ENCODE measurements at regions not wholly inside any gene's neighbourhood (a gene's known extent, or its start where the extent isn't known, plus 50 kb on each side); places are given as distances from the start of the nearest gene placed in this dataset.
A peak's percentile ranks its signal among the peaks of the same experiment; 100 is the strongest.
"Not testable (repeated sequence)": the region's sequence is repeated elsewhere in the genome, so short reads cannot be mapped to it uniquely, and the experiment has no call there.

DNA sequence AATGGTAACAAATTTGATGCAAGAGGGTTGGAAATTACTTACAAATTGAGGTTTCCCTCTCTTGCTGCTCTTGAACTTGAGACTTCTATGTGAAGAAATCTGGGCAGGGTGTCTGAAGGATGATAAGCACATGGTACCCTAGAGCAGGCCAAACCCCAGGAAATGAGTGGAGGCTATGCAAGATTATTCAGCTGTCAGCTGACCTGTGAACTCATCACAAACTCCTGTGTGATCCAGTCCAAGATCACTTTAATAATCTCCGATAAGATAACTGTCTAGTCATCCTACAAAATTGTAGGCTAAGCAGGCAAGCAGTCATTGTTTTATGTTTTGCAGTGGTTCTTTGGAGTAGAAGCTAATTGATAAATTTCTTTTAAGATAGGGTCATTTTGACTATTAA lies 213.1 kb downstream of the BTBD3 start:
- DNase-seq = no peak

DNA sequence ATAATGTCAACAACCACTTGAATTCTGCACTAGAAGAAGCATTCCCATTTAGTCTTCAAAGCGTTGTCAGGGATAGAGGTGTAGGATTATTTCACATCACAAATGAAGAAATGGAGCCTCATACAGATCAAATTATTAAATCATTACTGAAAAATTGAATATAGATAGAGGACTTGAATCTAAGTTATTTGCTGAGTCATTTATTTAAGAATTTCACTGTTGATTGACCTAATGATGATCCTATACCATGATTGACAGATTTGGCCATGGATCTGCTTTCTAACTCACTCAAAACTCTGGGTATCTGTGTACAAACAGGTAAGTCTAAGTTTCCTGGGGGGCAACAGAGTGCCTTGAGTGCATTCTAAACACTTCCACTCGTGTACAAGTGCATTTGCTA lies 215.9 kb downstream of the BTBD3 start:
- DNase-seq = no peak

GRCh38 chr20:12145951-12146350 lies 228.3 kb downstream of the BTBD3 start:
- not testable (repeated sequence) for DNase-seq

- no peak for DNase-seq
Observed at GRCh38 chr20:12152996-12153395, 235.3 kb downstream of the BTBD3 start.

DNA sequence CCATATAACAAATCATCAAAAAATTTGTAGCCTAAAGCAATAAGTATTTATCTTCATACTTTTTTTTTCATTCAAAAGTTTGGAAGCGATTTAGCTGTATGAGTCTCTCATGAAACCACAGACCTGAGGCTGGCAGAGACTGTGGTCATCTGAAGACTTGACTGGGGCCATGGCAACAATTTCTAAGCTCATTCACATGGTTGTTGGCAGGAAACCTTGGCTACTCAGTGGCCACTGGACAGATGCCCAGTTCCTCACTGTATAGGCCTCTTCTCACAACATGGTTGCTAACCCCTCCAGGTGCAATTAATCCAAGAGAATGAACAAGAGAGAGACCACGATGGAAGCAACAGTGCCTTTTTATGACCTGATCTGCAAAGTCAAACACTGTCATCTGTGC lies 235.9 kb downstream of the BTBD3 start:
- DNase-seq = no peak

DNA sequence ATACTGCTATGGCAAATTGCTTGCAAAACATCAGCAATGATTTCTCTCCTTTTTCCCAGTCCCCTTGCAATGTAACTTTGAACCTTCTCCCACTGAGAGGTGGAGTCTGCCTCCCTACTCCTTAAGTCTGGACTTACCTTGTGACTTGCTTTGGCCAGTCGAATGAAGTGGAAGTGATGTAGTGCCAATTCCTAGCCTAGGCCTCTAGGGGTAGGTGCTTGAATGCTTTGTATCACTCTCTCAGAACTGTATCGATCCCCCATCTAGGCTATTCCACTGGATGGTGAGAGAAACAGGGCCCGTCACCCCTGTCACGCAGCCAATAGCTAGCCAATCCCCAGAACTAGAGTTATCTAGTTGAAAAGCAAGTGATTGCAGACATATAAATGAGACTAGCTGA lies 238.6 kb downstream of the BTBD3 start:
- no peak for DNase-seq

GRCh38 chr20:12159261-12159660 lies 241.6 kb downstream of the BTBD3 start:
- no peak for DNase-seq

- DNase-seq = no peak
Observed at GRCh38 chr20:12161734-12162133, 244.0 kb downstream of the BTBD3 start.

GRCh38 chr20:12166053-12166717 lies 248.5 kb downstream of the BTBD3 start:
- DNase-seq = no peak

DNA sequence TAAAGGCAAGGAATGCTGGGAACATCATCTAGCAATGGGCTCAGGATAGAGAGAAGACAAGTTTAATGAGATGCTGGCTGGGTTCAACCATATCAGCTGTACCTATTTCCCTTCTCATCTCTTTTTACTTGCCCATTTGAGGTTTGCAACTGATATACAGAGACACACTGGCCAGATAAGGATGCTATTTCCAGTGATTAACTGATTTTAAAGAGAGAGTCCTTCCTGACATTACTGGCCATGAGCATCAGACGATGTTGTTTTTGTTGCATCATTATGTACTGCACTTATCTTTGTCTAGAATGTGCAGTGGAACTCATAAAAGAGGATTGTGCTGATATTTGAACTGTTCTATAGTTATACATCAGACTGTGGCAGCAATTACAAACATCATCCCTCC lies 252.7 kb downstream of the BTBD3 start:
- DNase-seq = no peak

- no peak for DNase-seq
Observed at GRCh38 chr20:12171923-12172524, 254.3 kb downstream of the BTBD3 start.

DNA sequence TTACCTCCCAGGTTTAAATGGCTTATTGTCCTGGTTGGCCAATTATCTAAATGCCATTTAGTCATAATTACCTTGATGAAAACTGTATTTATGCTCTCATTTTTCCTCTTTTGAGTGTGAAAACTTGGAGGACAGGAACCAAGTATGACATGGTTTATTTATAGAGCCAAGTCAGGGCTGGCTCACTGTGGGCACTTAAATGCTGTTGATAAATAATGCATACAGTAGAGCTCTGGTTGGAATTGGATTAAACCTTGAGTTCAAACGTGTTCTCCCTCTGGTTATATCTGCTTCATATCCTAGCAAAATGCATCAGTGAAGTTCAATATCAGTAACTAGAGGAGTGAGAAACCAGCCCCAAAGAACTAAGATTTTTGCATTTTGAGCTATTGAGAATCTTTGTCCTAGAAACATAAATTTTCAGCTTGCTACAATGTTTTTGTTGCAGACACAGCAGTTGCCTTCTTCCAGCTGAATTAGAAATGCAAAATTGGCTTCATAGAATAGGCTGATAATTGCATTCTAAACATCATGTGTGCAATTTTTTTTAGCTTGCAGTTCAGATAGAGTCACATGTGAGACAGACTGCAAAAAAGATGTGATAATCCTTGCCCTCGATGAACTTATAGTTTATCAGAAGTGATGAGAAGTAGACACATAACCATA lies 255.8 kb downstream of the BTBD3 start:
- DNase-seq = no peak

DNA sequence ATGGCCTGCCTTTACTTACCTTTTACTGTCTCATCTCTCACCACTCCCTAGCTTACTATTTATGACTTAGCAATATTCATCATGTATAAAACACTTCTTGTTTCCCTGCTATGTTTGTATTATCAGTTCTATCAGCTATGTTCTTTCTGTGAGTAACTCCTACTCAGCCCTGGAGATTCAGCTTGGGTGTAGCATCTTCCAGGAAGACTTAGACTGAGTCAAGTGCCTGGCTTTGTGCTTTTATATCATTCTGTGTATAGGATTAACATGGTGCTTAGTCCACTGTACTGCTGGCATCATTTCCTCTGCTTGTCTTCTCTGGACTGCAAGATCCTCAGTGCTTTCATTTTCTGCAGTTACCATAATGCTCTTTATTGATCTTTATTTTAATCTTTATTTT lies 257.8 kb downstream of the BTBD3 start:
- no peak for DNase-seq

GRCh38 chr20:12177657-12178293 lies 260.1 kb downstream of the BTBD3 start:
- DNase-seq = no peak

GRCh38 chr20:12179692-12180091 lies 262.0 kb downstream of the BTBD3 start:
- DNase-seq = no peak

DNA sequence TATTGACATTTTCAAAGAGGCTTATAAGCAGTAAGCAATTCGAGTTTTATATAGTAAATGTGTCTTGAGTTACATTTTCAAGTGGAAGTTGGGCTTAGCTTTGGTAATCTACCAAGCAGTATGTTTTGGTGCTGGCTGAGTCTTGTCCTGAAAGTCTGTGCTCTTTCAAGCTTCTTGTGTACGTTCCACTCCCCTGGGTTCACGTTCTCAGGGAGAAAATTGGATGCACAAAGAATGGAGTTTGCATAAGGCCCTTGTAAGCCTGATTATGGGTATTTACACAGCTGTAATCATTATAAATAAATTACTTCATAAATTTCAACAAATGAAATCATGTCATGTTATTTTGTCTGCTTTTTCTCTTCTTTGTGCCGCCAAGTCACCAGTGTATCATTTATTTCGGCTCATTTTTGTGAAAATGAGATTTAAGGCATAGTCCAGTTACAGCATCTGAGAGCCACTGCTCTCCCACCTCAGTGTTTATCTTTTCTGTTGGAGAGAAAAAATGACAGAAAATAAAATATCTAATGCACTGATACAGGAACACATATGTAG lies 262.5 kb downstream of the BTBD3 start:
- no peak for DNase-seq

DNA sequence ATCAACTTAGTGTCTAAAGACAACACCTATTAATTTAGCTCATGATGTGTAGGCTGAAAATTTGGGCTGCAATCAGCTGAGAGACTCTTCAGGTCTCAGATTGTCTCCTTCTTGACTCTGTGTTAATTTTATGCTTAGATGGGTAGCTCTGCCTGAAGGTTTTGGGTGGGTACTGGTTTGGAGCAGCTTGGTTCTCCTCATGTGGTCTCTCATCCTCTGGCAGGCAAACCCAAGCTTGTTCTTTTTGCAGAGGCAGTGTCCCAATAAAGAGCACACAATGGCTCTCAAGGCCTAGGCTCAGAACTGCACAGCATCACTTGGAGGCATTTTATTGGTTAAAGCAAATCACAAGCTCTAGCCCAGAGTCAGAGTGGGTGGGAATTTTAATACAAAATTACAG lies 280.6 kb downstream of the BTBD3 start:
- no peak for DNase-seq

- DNase-seq = no peak
Observed at GRCh38 chr20:12199703-12200102, 282.0 kb downstream of the BTBD3 start.

DNA sequence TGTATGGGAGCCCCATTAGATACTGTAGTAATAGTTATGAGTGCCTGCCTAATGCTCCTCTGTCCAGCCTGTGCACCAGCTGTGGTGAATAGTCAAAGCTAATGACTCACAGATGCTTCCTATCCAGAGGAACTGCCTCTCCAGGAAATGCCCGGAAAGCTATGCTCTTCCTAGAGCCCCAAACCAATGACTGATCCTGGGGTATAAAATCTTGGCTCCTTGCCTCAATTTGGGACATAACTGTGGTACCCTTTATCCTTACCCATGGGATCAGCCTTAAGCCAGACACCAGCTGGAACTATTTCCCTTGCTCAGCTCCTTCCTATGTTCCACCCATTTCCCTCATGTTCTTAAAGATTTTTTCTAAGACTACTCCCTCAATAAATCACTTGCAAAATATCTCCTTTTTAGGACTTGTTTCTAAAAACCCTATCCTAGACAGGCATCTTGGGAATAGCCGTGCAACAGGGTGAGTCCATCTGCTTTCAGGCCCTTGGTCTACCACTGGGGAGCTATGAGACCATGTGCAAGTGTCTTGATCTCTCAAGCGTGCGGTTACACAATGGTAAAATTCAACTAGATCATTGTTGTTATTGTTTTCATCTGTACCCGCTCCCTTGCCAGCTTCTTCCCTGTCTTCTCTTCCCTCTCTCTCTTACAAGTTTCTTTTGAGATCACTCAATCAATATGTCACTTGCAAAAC lies 283.7 kb downstream of the BTBD3 start:
- DNase-seq = no peak

DNA sequence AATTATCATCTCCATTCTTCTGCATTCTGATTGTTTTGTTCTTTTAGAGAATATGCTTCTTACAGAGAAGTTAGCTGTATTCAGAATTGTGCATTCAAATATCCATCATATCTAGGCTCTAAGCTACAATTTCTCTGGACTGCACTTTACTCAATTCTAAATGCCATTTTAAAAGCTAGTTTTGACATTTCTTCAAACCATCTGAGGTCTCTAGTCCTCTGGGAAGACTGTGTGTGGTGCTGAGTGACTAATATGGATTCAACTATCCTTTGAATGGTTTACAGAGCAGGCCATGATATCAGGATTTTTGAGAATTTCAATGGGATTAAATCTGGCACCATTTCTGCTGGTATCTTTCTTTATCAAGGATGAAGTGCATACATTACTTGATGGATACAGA lies 285.7 kb downstream of the BTBD3 start:
- no peak for DNase-seq

DNA sequence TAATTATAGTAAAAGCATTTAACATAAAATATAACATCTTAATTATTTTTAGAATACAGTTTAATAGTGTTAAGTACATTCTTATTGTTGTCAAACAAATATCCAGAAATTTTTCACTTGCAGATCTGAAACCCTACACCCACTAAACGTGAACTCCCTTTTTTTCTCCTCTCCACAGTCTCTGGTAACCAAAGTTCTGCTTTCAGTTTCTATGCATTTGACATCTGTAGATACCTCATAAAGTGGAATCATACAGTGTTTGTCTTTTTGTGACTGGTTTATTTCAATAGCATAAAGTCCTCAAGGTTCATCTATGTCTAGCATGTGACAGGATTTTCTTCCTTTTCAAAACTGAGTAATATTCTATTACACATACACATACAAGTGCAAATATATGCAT lies 286.3 kb downstream of the BTBD3 start:
- DNase-seq = no peak

- DNase-seq = peak; percentile 6
Observed at GRCh38 chr20:12207875-12208274, 290.2 kb downstream of the BTBD3 start.

- DNase-seq = no peak
Observed at GRCh38 chr20:12210591-12210990, 292.9 kb downstream of the BTBD3 start.

All from hematopoietic multipotent progenitor cell treated with erythropoietin and hydrocortisone succinate and interleukin-3 and kit ligand, for 8 days (in vitro differentiated cells).